ENCODE measurements at regions not wholly inside any gene's neighbourhood (a gene's known extent, or its start where the extent isn't known, plus 50 kb on each side); places are given as distances from the start of the nearest gene placed in this dataset.

- no peaks in the 10 kb centered on the region for H4K20me1 ChIP-seq (ENCODE audit: insufficient read depth, low read length)
- H3K27me3 ChIP-seq (ENCODE audit: insufficient read depth, low read length), result no peaks in the 10 kb centered on the region; the same call in 1 of the 2 replicates
- H3K9me2 ChIP-seq (ENCODE audit: low read depth, low read length), result no peaks in the 10 kb centered on the region
- no peaks in the 10 kb centered on the region for H3K79me2 ChIP-seq (ENCODE audit: insufficient read depth, low read length)
- no peak overlapping the region for H3K27ac ChIP-seq (ENCODE audit: low read depth, low read length, poor library complexity, severe bottlenecking)
- H3K4me1 ChIP-seq (ENCODE audit: insufficient read depth, low read length, severe bottlenecking), result peaks cover 12% of the 10 kb centered on the region
- TF ChIP-seq EZH2 (IDR thresholded peaks at IDR 0.05; ENCODE audit: borderline replicate concordance, low read length) (no peak), CTCF (IDR thresholded peaks at IDR 0.05; ENCODE audit: low read length) (no peak)
- H3K9me3 ChIP-seq (ENCODE audit: low read length), result peaks cover 9% of the 10 kb centered on the region; the same call in 1 of the 2 replicates
- H3K36me3 ChIP-seq (ENCODE audit: insufficient read depth, low read length), result no peaks in the 10 kb centered on the region; the same call in 1 of the 2 replicates
- no peak overlapping the region for H3K9ac ChIP-seq (ENCODE audit: low read length)
- no peak overlapping the region for H2AFZ ChIP-seq (ENCODE audit: low read length)
- H3K4me3 ChIP-seq (ENCODE audit: low read depth, low read length, poor library complexity, severe bottlenecking), result no peak overlapping the region
- H3K4me2 ChIP-seq (ENCODE audit: low read length), result no peak overlapping the region
- H3F3A ChIP-seq (ENCODE audit: insufficient read depth, low read length), result no peaks in the 10 kb centered on the region
Observed at GRCh38 chr15:69794645-69795469, 302.9 kb downstream of the TLE3 start.

DNA sequence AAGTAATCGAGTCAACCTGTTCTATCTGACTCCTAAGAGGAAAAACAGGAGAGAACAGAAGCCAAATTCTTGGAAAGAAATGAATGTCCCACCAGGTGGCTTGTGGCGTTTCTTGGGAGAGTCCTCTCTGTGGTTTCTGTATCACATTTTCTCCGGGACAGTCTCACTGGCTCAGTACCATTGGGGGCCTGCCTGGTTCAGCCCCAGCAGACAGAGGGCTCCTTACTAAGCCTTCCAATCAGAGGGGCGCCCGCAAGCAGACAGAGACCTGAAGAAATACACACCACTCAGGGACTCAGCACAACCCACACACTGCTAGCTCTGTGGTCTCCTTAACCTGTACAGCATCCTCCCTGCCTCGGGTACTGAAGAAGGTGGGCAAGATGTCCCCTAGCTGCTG, 302.1 kb downstream of the TLE3 start:
- Histone ChIP-seq H3K9me3 (ENCODE audit: low read length) (peaks cover 8% of the 10 kb centered on the region; the same call in 1 of the 2 replicates), H3K36me3 (ENCODE audit: insufficient read depth, low read length) (no peaks in the 10 kb centered on the region; the same call in 1 of the 2 replicates), H2AFZ (ENCODE audit: low read length) (no peak overlapping the region), H3K9me2 (ENCODE audit: low read depth, low read length) (no peaks in the 10 kb centered on the region), H3K27ac (ENCODE audit: low read depth, low read length, poor library complexity, severe bottlenecking) (no peak overlapping the region), H3K27me3 (ENCODE audit: insufficient read depth, low read length) (no peaks in the 10 kb centered on the region; the same call in 1 of the 2 replicates), H4K20me1 (ENCODE audit: insufficient read depth, low read length) (no peaks in the 10 kb centered on the region), H3K9ac (ENCODE audit: low read length) (no peak overlapping the region), H3K79me2 (ENCODE audit: insufficient read depth, low read length) (no peaks in the 10 kb centered on the region), H3K4me1 (ENCODE audit: insufficient read depth, low read length, severe bottlenecking) (peaks cover 12% of the 10 kb centered on the region), H3K4me2 (ENCODE audit: low read length) (no peak overlapping the region), H3K4me3 (ENCODE audit: low read depth, low read length, poor library complexity, severe bottlenecking) (no peak overlapping the region), H3F3A (ENCODE audit: insufficient read depth, low read length) (no peaks in the 10 kb centered on the region)
- TF ChIP-seq CTCF (IDR thresholded peaks at IDR 0.05; ENCODE audit: low read length), result no peak
- TF ChIP-seq EZH2 (IDR thresholded peaks at IDR 0.05; ENCODE audit: borderline replicate concordance, low read length), result no peak

DNA sequence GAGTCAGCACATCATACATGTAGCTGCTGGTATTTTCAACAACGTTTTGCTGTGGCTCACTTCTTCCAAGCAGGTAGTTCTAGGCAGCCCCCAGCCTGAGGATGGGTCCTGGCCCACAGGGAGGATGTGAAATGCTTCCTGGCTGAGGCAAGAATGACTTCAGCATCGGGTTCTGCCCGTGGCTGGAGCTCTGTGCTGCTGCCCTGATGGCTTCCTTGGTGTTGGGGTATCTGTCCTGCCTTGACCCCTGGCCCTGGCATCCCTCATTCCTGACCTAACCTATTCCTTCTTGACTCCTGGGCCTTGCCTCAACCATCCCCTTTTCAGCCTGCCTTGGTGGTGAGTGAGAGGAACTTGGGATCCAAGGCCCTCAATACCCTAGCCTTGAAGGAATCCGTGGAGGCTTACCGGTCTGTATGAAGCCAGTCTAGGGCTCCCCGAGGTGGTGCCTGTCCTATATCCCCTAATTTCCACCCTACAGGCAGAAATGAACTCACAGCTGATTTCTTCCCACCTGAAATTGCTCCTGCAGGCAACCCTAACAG, 300.6 kb downstream of the TLE3 start:
- Histone ChIP-seq H3K79me2 (ENCODE audit: insufficient read depth, low read length) (no peaks in the 10 kb centered on the region), H3K36me3 (ENCODE audit: insufficient read depth, low read length) (no peaks in the 10 kb centered on the region; the same call in 1 of the 2 replicates), H2AFZ (ENCODE audit: low read length) (no peak overlapping the region), H3K9me3 (ENCODE audit: low read length) (no peaks in the 10 kb centered on the region), H3K4me3 (ENCODE audit: low read depth, low read length, poor library complexity, severe bottlenecking) (no peak overlapping the region), H3K27ac (ENCODE audit: low read depth, low read length, poor library complexity, severe bottlenecking) (no peak overlapping the region), H4K20me1 (ENCODE audit: insufficient read depth, low read length) (no peaks in the 10 kb centered on the region), H3K9me2 (ENCODE audit: low read depth, low read length) (no peaks in the 10 kb centered on the region), H3K27me3 (ENCODE audit: insufficient read depth, low read length) (no peaks in the 10 kb centered on the region; the same call in 1 of the 2 replicates), H3F3A (ENCODE audit: insufficient read depth, low read length) (no peaks in the 10 kb centered on the region), H3K4me1 (ENCODE audit: insufficient read depth, low read length, severe bottlenecking) (peaks cover 12% of the 10 kb centered on the region), H3K9ac (ENCODE audit: low read length) (no peak overlapping the region), H3K4me2 (ENCODE audit: low read length) (no peak overlapping the region)
- TF ChIP-seq CTCF (IDR thresholded peaks at IDR 0.05; ENCODE audit: low read length) (no peak), EZH2 (IDR thresholded peaks at IDR 0.05; ENCODE audit: borderline replicate concordance, low read length) (no peak)
